ENCODE measurements at regions not wholly inside any gene's neighbourhood (a gene's known extent, or its start where the extent isn't known, plus 50 kb on each side); places are given as distances from the start of the nearest gene placed in this dataset.

DNA sequence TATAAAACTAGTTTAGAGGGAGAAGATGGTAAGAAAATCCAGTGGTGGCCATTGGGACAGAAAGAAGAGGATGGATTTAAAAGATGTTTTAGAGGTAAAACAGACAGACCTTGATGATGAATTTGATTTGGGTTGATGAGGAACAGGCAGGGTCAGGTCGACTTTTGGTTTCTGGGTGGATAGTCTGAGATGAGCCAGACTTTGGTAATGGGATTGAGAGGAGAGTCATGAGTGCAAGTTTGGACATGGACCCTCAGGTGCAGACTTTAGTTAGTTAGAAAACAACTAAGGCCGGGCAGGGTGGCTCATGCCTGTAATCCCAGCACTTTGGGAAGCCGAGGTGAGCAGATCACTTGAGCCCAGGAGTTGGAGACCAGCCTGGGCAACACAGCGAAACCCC, 257.9 kb downstream of the MAFB start:
- no peak for TF ChIP-seq POLR2A (IDR thresholded peaks at IDR 0.05)
- TF ChIP-seq, protein P1, sequence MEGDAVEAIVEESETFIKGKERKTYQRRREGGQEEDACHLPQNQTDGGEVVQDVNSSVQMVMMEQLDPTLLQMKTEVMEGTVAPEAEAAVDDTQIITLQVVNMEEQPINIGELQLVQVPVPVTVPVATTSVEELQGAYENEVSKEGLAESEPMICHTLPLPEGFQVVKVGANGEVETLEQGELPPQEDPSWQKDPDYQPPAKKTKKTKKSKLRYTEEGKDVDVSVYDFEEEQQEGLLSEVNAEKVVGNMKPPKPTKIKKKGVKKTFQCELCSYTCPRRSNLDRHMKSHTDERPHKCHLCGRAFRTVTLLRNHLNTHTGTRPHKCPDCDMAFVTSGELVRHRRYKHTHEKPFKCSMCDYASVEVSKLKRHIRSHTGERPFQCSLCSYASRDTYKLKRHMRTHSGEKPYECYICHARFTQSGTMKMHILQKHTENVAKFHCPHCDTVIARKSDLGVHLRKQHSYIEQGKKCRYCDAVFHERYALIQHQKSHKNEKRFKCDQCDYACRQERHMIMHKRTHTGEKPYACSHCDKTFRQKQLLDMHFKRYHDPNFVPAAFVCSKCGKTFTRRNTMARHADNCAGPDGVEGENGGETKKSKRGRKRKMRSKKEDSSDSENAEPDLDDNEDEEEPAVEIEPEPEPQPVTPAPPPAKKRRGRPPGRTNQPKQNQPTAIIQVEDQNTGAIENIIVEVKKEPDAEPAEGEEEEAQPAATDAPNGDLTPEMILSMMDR (IDR thresholded peaks at IDR 0.05), result no peak
